ENCODE measurements at regions not wholly inside any gene's neighbourhood (a gene's known extent, or its start where the extent isn't known, plus 50 kb on each side); places are given as distances from the start of the nearest gene placed in this dataset.

DNA sequence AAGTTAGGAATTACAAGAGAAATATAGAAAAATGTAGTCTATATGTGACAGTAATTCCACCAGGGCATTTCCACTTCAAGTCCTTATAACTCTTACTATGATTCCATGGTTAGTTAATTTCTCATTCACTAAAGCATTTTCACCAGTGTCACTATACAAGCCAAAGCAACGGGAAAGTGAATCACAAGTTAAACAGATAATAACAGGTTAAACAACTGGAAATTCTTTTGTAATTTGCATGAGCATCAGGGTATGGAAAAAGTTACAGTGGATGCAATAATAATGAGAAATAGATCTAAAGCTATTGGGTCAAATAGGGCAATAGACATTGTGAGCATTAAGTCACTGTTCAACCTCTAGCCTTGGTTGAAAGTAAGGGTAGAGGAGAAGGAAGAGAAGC, 88.9 kb upstream of the ST6GAL2 start:
- no peaks in the 10 kb centered on the region for H3K4me1 ChIP-seq
- no TSS peak for BruUV-seq (replicated peaks)
- TF ChIP-seq, protein P1, sequence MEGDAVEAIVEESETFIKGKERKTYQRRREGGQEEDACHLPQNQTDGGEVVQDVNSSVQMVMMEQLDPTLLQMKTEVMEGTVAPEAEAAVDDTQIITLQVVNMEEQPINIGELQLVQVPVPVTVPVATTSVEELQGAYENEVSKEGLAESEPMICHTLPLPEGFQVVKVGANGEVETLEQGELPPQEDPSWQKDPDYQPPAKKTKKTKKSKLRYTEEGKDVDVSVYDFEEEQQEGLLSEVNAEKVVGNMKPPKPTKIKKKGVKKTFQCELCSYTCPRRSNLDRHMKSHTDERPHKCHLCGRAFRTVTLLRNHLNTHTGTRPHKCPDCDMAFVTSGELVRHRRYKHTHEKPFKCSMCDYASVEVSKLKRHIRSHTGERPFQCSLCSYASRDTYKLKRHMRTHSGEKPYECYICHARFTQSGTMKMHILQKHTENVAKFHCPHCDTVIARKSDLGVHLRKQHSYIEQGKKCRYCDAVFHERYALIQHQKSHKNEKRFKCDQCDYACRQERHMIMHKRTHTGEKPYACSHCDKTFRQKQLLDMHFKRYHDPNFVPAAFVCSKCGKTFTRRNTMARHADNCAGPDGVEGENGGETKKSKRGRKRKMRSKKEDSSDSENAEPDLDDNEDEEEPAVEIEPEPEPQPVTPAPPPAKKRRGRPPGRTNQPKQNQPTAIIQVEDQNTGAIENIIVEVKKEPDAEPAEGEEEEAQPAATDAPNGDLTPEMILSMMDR (IDR thresholded peaks at IDR 0.05; ENCODE audit: insufficient read depth in 1 of 2, low read depth in 1 of 2, low read length in 1 of 2, severe bottlenecking in 1 of 2, unreplicated experiment in 1 of 2): no peak
- H3K9me3 ChIP-seq: no peaks in the 10 kb centered on the region
- no peaks in the 10 kb centered on the region for H3K4me1 Mint-ChIP-seq (ENCODE audit: low read depth, unreplicated experiment)
- no peaks in the 10 kb centered on the region for H3K36me3 Mint-ChIP-seq (ENCODE audit: insufficient read depth, unreplicated experiment)
- no peak overlapping the region for H3K4me3 Mint-ChIP-seq (ENCODE audit: unreplicated experiment)
- no peak for DNase-seq
- H3K9me3 Mint-ChIP-seq (ENCODE audit: unreplicated experiment): no peaks in the 10 kb centered on the region
- H3K27me3 ChIP-seq (replicated peaks; ENCODE audit: control insufficient read depth, insufficient read depth, low read length): no peaks in the 10 kb centered on the region
- H3K27ac Mint-ChIP-seq (ENCODE audit: unreplicated experiment): no peak overlapping the region
- H3K4me3 ChIP-seq (ENCODE audit: low read depth, low read length): no peak overlapping the region
- intact Hi-C loops (cut with micrococcal nuclease; ENCODE audit: unreplicated experiment): no loop called here
- H3K27me3 Mint-ChIP-seq (ENCODE audit: insufficient read depth, unreplicated experiment): peaks cover 9% of the 10 kb centered on the region
- H3K36me3 ChIP-seq (ENCODE audit: control insufficient read depth, insufficient read depth, low read length): no peaks in the 10 kb centered on the region
- CTCF ChIA-PET: no interaction called here
- POLR2A ChIA-PET: no interaction called here

DNA sequence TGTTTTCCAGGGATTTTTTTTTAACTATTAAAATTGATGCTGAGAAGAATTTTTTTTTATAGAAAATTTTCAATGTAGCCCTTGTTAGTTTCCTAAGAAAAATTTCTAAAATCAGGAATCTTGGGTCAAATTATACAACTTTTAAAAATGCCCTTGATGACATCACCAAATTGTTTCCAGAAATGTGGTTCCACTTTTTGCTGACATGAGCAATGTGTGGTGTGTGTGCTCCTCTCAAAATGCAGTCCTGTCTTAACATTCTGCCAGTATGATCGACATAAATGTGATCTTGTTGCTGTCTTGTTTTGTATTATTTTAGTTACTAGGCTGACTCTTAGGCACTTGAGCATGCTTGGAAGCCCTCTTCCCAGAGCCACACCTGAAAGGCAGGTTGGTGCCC, 89.7 kb upstream of the ST6GAL2 start:
- H3K27ac Mint-ChIP-seq (ENCODE audit: unreplicated experiment): no peak overlapping the region
- Histone ChIP-seq H3K9me3 (no peaks in the 10 kb centered on the region), H3K36me3 (ENCODE audit: control insufficient read depth, insufficient read depth, low read length) (no peaks in the 10 kb centered on the region), H3K4me3 (ENCODE audit: low read depth, low read length) (no peak overlapping the region), H3K4me1 (no peaks in the 10 kb centered on the region), H3K27me3 (replicated peaks; ENCODE audit: control insufficient read depth, insufficient read depth, low read length) (no peaks in the 10 kb centered on the region)
- no TSS peak for BruUV-seq (replicated peaks)
- no peaks in the 10 kb centered on the region for H3K9me3 Mint-ChIP-seq (ENCODE audit: unreplicated experiment)
- intact Hi-C loops (cut with micrococcal nuclease; ENCODE audit: unreplicated experiment): no loop called here
- DNase-seq: no peak
- no peaks in the 10 kb centered on the region for H3K36me3 Mint-ChIP-seq (ENCODE audit: insufficient read depth, unreplicated experiment)
- H3K4me1 Mint-ChIP-seq (ENCODE audit: low read depth, unreplicated experiment): no peaks in the 10 kb centered on the region
- TF ChIP-seq, protein P1 (IDR thresholded peaks at IDR 0.05; ENCODE audit: insufficient read depth in 1 of 2, low read depth in 1 of 2, low read length in 1 of 2, severe bottlenecking in 1 of 2, unreplicated experiment in 1 of 2): no peak
- peaks cover 9% of the 10 kb centered on the region for H3K27me3 Mint-ChIP-seq (ENCODE audit: insufficient read depth, unreplicated experiment)
- POLR2A ChIA-PET: no interaction called here
- CTCF ChIA-PET: no interaction called here
- H3K4me3 Mint-ChIP-seq (ENCODE audit: unreplicated experiment): no peak overlapping the region

DNA sequence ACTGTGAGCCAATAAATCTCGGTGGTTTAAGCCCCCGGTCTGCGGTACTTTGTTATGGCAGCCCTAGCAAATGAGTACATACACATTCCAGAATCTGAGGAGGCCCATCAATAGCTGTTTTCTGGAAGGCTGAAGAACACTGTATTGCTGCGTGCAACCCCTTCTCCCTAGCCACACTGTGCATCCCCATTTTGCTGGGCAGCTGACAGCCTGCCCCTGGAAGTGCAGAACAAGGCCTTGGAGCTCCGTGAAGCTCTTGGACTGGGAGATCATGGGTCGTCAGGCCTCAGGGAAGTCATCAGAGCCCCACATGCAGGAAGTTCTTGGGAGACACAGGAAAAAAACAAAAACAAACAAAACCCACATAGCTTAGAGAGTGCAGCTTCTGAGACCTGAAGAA, 90.6 kb upstream of the ST6GAL2 start:
- intact Hi-C loops (cut with micrococcal nuclease; ENCODE audit: unreplicated experiment): no loop called here
- H3K4me3 Mint-ChIP-seq (ENCODE audit: unreplicated experiment): no peak overlapping the region

More for the DNA sequence above, 90.6 kb upstream of the ST6GAL2 start:
- no peaks in the 10 kb centered on the region for H3K9me3 Mint-ChIP-seq (ENCODE audit: unreplicated experiment)
- no peaks in the 10 kb centered on the region for H3K4me1 Mint-ChIP-seq (ENCODE audit: low read depth, unreplicated experiment)
- Histone ChIP-seq H3K27me3 (replicated peaks; ENCODE audit: control insufficient read depth, insufficient read depth, low read length) (no peaks in the 10 kb centered on the region), H3K9me3 (no peaks in the 10 kb centered on the region), H3K36me3 (ENCODE audit: control insufficient read depth, insufficient read depth, low read length) (no peaks in the 10 kb centered on the region), H3K4me1 (no peaks in the 10 kb centered on the region), H3K4me3 (ENCODE audit: low read depth, low read length) (no peak overlapping the region)
- BruUV-seq (replicated peaks): no TSS peak
- TF ChIP-seq, protein P1 (IDR thresholded peaks at IDR 0.05; ENCODE audit: insufficient read depth in 1 of 2, low read depth in 1 of 2, low read length in 1 of 2, severe bottlenecking in 1 of 2, unreplicated experiment in 1 of 2): no peak
- POLR2A ChIA-PET: no interaction called here
- no peak for DNase-seq
- no peaks in the 10 kb centered on the region for H3K36me3 Mint-ChIP-seq (ENCODE audit: insufficient read depth, unreplicated experiment)
- CTCF ChIA-PET: no interaction called here
- no peak overlapping the region for H3K27ac Mint-ChIP-seq (ENCODE audit: unreplicated experiment)
- peaks cover 9% of the 10 kb centered on the region for H3K27me3 Mint-ChIP-seq (ENCODE audit: insufficient read depth, unreplicated experiment)
